ENCODE measurements at regions not wholly inside any gene's neighbourhood (a gene's known extent, or its start where the extent isn't known, plus 50 kb on each side); places are given as distances from the start of the nearest gene placed in this dataset.

- no peak for TF ChIP-seq CTCF (IDR thresholded peaks at IDR 0.05)
- no peak for TF ChIP-seq POLR2A (IDR thresholded peaks at IDR 0.05)
Observed at GRCh38 chr17:77606146-77606864, 352.2 kb upstream of the TNRC6C start.

Data from breast epithelium (tissue), 3 donors.